Hematopoietic multipotent progenitor cell treated with erythropoietin and hydrocortisone succinate and interleukin-3 and kit ligand, for 6 days (in vitro differentiated cells): ENCODE measurements at regions not wholly inside any gene's neighbourhood (a gene's known extent, or its start where the extent isn't known, plus 50 kb on each side); places are given as distances from the start of the nearest gene placed in this dataset.

Experiments used
- DNase-seq: peaks from one replicate; pipeline ENCODE4 v3.0.0-alpha.2; 2015

- DNase-seq, result no peak
Measured at GRCh38 chr5:60371065-60371464, 328.9 kb downstream of the DEPDC1B start.

GRCh38 chr5:60370508-60370907 is 329.5 kb downstream of the DEPDC1B start:
- no peak for DNase-seq

- DNase-seq, result no peak
Measured at GRCh38 chr5:60369391-60369790, 330.6 kb downstream of the DEPDC1B start.

- DNase-seq, result no peak
Measured at GRCh38 chr5:60368100-60368499, 331.9 kb downstream of the DEPDC1B start.

- no peak for DNase-seq
Measured at GRCh38 chr5:60366489-60366888, 333.5 kb downstream of the DEPDC1B start.

GRCh38 chr5:60365001-60365400 is 335.0 kb downstream of the DEPDC1B start:
- no peak for DNase-seq

- DNase-seq, result no peak
Measured at GRCh38 chr5:60362158-60362557, 337.8 kb downstream of the DEPDC1B start.

GRCh38 chr5:60360355-60360754 is 339.6 kb downstream of the DEPDC1B start:
- no peak for DNase-seq

GRCh38 chr5:60357302-60357701 is 342.7 kb downstream of the DEPDC1B start:
- no peak for DNase-seq

- no peak for DNase-seq
Measured at GRCh38 chr5:60356745-60357144, 343.2 kb downstream of the DEPDC1B start.

GRCh38 chr5:60355181-60355580 is 344.8 kb downstream of the DEPDC1B start:
- DNase-seq, result no peak

- DNase-seq, result no peak
Measured at GRCh38 chr5:60354311-60354710, 345.7 kb downstream of the DEPDC1B start.

GRCh38 chr5:60352992-60353599 is 346.9 kb downstream of the DEPDC1B start:
- no peak for DNase-seq

- DNase-seq, result no peak
Measured at GRCh38 chr5:60350794-60351193, 349.2 kb downstream of the DEPDC1B start.

GRCh38 chr5:60349891-60350415 is 350.0 kb downstream of the DEPDC1B start:
- DNase-seq, result no peak

GRCh38 chr5:60346393-60346792 is 353.6 kb downstream of the DEPDC1B start:
- DNase-seq, result no peak

- DNase-seq, result no peak
Measured at GRCh38 chr5:60343102-60343501, 356.9 kb downstream of the DEPDC1B start.

- DNase-seq, result no peak
Measured at GRCh38 chr5:60340965-60341471, 358.9 kb downstream of the DEPDC1B start.

GRCh38 chr5:60340326-60340725 is 359.6 kb downstream of the DEPDC1B start:
- no peak for DNase-seq

- no peak for DNase-seq
Measured at GRCh38 chr5:60339691-60340201, 360.2 kb downstream of the DEPDC1B start.

- DNase-seq, result no peak
Measured at GRCh38 chr5:60338846-60339245, 361.1 kb downstream of the DEPDC1B start.

- no peak for DNase-seq
Measured at GRCh38 chr5:60336491-60336890, 363.5 kb downstream of the DEPDC1B start.

GRCh38 chr5:60335913-60336312 is 364.1 kb downstream of the DEPDC1B start:
- DNase-seq, result no peak

GRCh38 chr5:60334281-60334713 is 365.7 kb downstream of the DEPDC1B start:
- DNase-seq, result no peak
